Endothelial cell of umbilical vein (primary cell): ENCODE measurements at regions not wholly inside any gene's neighbourhood (a gene's known extent, or its start where the extent isn't known, plus 50 kb on each side); places are given as distances from the start of the nearest gene placed in this dataset.
"Not testable (repeated sequence)": the region's sequence is repeated elsewhere in the genome, so short reads cannot be mapped to it uniquely, and the experiment has no call there.

Experiments used
- BruUV-seq: library from RNA; stranded (reverse); fragments of 400-500 nt; replicated peaks from 2 replicates; lab custom pipeline; 2021; lab: Mats Ljungman, UMichigan
- CTCF ChIA-PET: fragments of 300-600, 350-600 bp; sonication (Branson Sonifier 250); formaldehyde crosslinking; loops from one replicate; lab custom pipeline; 2021; ENCODE audit warnings: antibody characterized with exemption, inconsistent platforms; lab: Charles Lee
- POLR2A ChIA-PET: fragments of 300-600, 350-600 bp; sonication (Branson Sonifier 250); formaldehyde crosslinking; loops from one replicate; lab custom pipeline; 2021; ENCODE audit warnings: antibody characterized with exemption, inconsistent platforms; lab: Charles Lee
- DNase-seq: peaks from one replicate; pipeline ENCODE4 v3.0.0-alpha.2; 2011; ENCODE audit warnings: low read depth, low spot score
- FAIRE-seq: peaks from 2 replicates; lab custom pipeline; 2011; peaks lifted over from hg19 to GRCh38; lab: Jason Lieb, UNC
- H2AFZ ChIP-seq: 2 replicates; pipeline ENCODE4 v1.6.0; 2012; ENCODE audit warnings: low read depth, low read length, control low read depth, inconsistent platforms
- H3K27ac ChIP-seq: 2 replicates; pipeline ENCODE4 v1.5.1; 2011; ENCODE audit warnings: low read depth, mild to moderate bottlenecking, control low read depth, low read length, moderate library complexity; ENCODE audit not compliant: insufficient read depth
- H3K27me3 ChIP-seq, 2 experiments: 2 replicates each; pipeline versions ENCODE4 v1.6.0 to v1.6.1; 2011; ENCODE audit warnings: low read length in 2 of 2, mixed read lengths in 1 of 2; ENCODE audit not compliant: control insufficient read depth in 2 of 2, insufficient read depth in 2 of 2
- H3K36me3 ChIP-seq, 2 experiments: 2 replicates in 1 of 2; 3 replicates in 1 of 2; pipeline ENCODE4 v1.5.1; 2011; ENCODE audit warnings: low read length in 2 of 2, mild to moderate bottlenecking in 1 of 2, moderate library complexity in 1 of 2; ENCODE audit not compliant: control insufficient read depth in 2 of 2, insufficient read depth in 2 of 2; ENCODE audit errors: extremely low read depth in 1 of 2
- H3K4me1 ChIP-seq: 3 replicates; pipeline ENCODE4 v1.5.1; 2011; ENCODE audit warnings: mild to moderate bottlenecking, low read length; ENCODE audit not compliant: control insufficient read depth, insufficient read depth; ENCODE audit errors: extremely low read depth
- H3K4me2 ChIP-seq: 2 replicates; pipeline ENCODE4 v1.6.1; 2011; ENCODE audit warnings: low read length, control low read depth, mixed read lengths; ENCODE audit not compliant: insufficient read depth
- H3K4me3 ChIP-seq, 3 experiments: fragments of 200-600 bp in 1 of 3; sonication (generic), shearing (Covaris generic) in 1 of 3; replicated peaks in 1 of 3; 2 replicates each; pipeline ENCODE4 v1.5.1; 2011 to 2016; ENCODE audit warnings: control low read depth in 3 of 3, low read length in 3 of 3, mild to moderate bottlenecking in 2 of 3, inconsistent platforms in 1 of 3, low read depth in 1 of 3, moderate library complexity in 1 of 3; ENCODE audit not compliant: insufficient read depth in 1 of 3
- H3K79me2 ChIP-seq: 2 replicates; pipeline ENCODE4 v1.6.0; 2012; ENCODE audit warnings: low read length, inconsistent platforms; ENCODE audit not compliant: control insufficient read depth, insufficient read depth
- H3K9ac ChIP-seq: replicated peaks from 2 replicates; pipeline ENCODE3; 2011; ENCODE audit warnings: low read length, control low read depth; ENCODE audit not compliant: insufficient read depth; ENCODE audit errors: extremely low read depth
- H3K9me1 ChIP-seq: replicated peaks from 3 replicates; pipeline ENCODE4 v1.6.0; 2011; ENCODE audit warnings: mild to moderate bottlenecking, low read length; ENCODE audit not compliant: control insufficient read depth, insufficient read depth; ENCODE audit errors: extremely low read depth
- H3K9me3 ChIP-seq: replicated peaks from 2 replicates; pipeline ENCODE4 v1.5.1; 2012; ENCODE audit warnings: low read length, inconsistent platforms; ENCODE audit not compliant: control insufficient read depth, insufficient read depth
- H4K20me1 ChIP-seq: replicated peaks from 2 replicates; pipeline ENCODE3; 2011; ENCODE audit warnings: mild to moderate bottlenecking, low read length; ENCODE audit not compliant: control insufficient read depth, insufficient read depth; ENCODE audit errors: extremely low read depth
- CTCF ChIP-seq, 2 donors: IDR thresholded peaks; 1 replicate in 1 of 2; 2 replicates in 1 of 2; pipeline ENCODE4 v1.5.1; 2011; ENCODE audit warnings: low read length in 2 of 2, mild to moderate bottlenecking in 2 of 2, moderate library complexity in 2 of 2, control low read depth in 1 of 2, inconsistent platforms in 1 of 2, low read depth in 1 of 2; ENCODE audit not compliant: insufficient read depth in 1 of 2; ENCODE audit errors: extremely low read depth in 1 of 2
- EZH2 ChIP-seq: IDR thresholded peaks from 2 replicates; pipeline ENCODE4 v1.6.1; 2012; ENCODE audit warnings: borderline replicate concordance, low read depth, mild to moderate bottlenecking, moderate library complexity, low read length, inconsistent platforms; ENCODE audit not compliant: severe bottlenecking
- FOS ChIP-seq: IDR thresholded peaks from 2 replicates; pipeline ENCODE4 v1.6.1; 2011; ENCODE audit warnings: mild to moderate bottlenecking, low read length, moderate library complexity, borderline replicate concordance; ENCODE audit not compliant: insufficient read depth
- GATA2 ChIP-seq: IDR thresholded peaks from 2 replicates; pipeline ENCODE4 v1.7.0; 2011; ENCODE audit warnings: low read depth, mild to moderate bottlenecking, moderate library complexity, mixed read lengths, low read length; ENCODE audit not compliant: insufficient read length, insufficient read depth
- JUN ChIP-seq: IDR thresholded peaks from 2 replicates; pipeline ENCODE4 v1.6.1; 2011; ENCODE audit warnings: borderline replicate concordance, low read depth; ENCODE audit not compliant: insufficient read length, insufficient read depth
- MYC ChIP-seq: IDR thresholded peaks from one replicate; pipeline ENCODE4 v1.6.1; 2011; ENCODE audit warnings: mild to moderate bottlenecking, low read depth, low read length
- POLR2A ChIP-seq: IDR thresholded peaks from 2 replicates; pipeline ENCODE4 v1.6.1; 2012; ENCODE audit warnings: low read depth, mild to moderate bottlenecking, control low read depth, low read length
- POLR2AphosphoS5 ChIP-seq: IDR thresholded peaks from 2 replicates; pipeline ENCODE4 v1.6.1; 2012; ENCODE audit warnings: low read depth, mild to moderate bottlenecking, control low read depth, low read length, moderate library complexity; ENCODE audit not compliant: insufficient read depth
- dilution Hi-C: fragments of 300-500 bp; cut with MboI; formaldehyde crosslinking; loops from one replicate; pipeline ENCODE4 v1.15.0; 2019; ENCODE audit warnings: low sequenced_read_pairs; ENCODE audit not compliant: extremely low pct_ligation_motif_present
- intact Hi-C: fragments of 100-400 bp; cut with micrococcal nuclease; formaldehyde crosslinking; loops from one replicate; pipeline ENCODE4 v1.10.0; 2022
- TF ChIP-seq, protein P1 (sequence below): IDR thresholded peaks from 2 replicates; pipeline ENCODE4 v1.6.1; 2011; ENCODE audit not compliant: insufficient read depth, insufficient read length

DNA sequence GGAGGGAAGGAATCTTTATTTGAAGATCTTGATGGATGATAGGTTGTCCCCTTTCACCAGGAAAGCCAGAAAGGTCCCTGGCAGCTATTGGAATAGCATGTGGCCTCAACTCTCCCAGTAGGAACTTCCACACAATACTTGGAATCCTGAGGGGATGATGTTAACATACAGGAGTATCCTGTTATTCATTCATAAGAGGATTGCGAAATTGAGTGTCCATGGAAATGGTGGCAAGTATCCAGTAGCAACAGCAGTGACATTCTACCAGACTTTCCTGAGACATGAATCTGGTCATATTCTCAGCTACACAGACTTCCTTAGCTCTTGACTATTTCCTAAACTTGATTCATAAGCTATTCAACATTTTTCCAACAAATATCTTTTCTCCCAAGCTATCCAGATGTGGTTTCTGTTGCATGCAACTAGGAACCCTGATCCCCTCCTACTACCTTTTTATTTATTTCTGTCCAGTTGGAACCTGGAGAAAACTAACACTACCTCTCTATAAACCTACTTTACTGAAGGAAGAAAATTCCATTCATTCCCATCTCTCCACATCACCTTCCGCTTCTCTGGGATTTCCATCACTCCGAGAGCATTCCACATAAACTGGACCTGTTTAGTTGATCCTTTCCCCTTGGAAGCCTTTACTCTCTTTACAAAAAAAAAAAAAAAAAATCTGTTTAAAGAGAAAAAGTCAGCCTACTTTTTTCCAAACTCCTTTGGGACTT is 101.8 kb downstream of the ANXA5 start:
- DNase-seq: peak; percentile 91
- ChIA-PET CTCF (no interaction called here), POLR2A (interaction anchor here (0.6 kb wide), 1 partner anchor 71 kb away, joined by 3 read pairs; no protein-coding TSS in a partner anchor)
- Histone ChIP-seq H3K9me3 (no peaks in the 10 kb centered on the region), H4K20me1 (no peaks in the 10 kb centered on the region), H3K4me1 (peaks cover 4% of the 10 kb centered on the region), H3K27me3 (peaks cover 0 to 2% of the 10 kb centered on the region in 2 experiments), H3K9me1 (peaks cover 3% of the 10 kb centered on the region), H3K9ac (no peak overlapping the region), H3K27ac (no peak overlapping the region), H3K4me3 (no peak overlapping the region), H3K36me3 (no peaks in the 10 kb centered on the region), H3K4me2 (no peak overlapping the region), H2AFZ (no peak overlapping the region), H3K79me2 (no peaks in the 10 kb centered on the region)
- intact Hi-C loops: no loop called here
- TF ChIP-seq POLR2A (no peak), FOS (no peak)
- dilution Hi-C loops: no loop called here
- peak; percentile 8 for FAIRE-seq
- no TSS peak for BruUV-seq

DNA sequence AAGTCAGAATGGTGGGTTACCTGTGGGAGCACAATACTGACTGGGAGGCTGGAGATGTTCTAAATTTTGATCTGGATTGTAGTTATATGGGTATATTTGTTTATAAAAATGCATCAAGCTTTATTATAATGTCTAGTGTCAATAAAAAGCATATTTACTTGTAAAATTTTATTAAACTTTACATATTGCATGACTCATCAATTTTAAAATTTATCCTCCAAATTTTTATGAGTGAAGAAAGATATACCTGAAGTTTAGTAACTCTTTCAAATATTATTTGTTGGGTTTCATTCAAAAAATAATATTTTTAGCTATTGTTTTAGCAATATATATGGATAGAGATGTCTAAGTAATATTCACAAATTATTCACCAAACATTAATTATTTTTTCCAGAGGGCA is 103.0 kb downstream of the ANXA5 start:
- no TSS peak for BruUV-seq
- no peak overlapping the region for H2AFZ ChIP-seq
- POLR2A ChIA-PET: no interaction called here
- no peaks in the 10 kb centered on the region for H4K20me1 ChIP-seq
- dilution Hi-C loops (no loop called here), intact Hi-C loops (no loop called here)
- no peak overlapping the region for H3K4me3 ChIP-seq
- peaks cover 0 to 2% of the 10 kb centered on the region in 2 experiments for H3K27me3 ChIP-seq
- peaks cover 3% of the 10 kb centered on the region for H3K9me1 ChIP-seq
- no peaks in the 10 kb centered on the region for H3K79me2 ChIP-seq
- no peak overlapping the region for H3K27ac ChIP-seq
- H3K4me2 ChIP-seq: no peak overlapping the region
- no peaks in the 10 kb centered on the region for H3K9me3 ChIP-seq
- H3K36me3 ChIP-seq: no peaks in the 10 kb centered on the region
- TF ChIP-seq FOS (no peak), CTCF (IDR thresholded peaks at IDR 0.05; ENCODE audit: extremely low read depth in 1 of 2, insufficient read depth in 1 of 2, low read depth in 1 of 2, low read length in 2 of 2) (no peak), GATA2 (no peak), EZH2 (no peak), POLR2AphosphoS5 (no peak), POLR2A (no peak), MYC (no peak), JUN (no peak)
- TF ChIP-seq, protein P1, sequence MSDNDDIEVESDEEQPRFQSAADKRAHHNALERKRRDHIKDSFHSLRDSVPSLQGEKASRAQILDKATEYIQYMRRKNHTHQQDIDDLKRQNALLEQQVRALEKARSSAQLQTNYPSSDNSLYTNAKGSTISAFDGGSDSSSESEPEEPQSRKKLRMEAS: no peak
- CTCF ChIA-PET: no interaction called here
- peaks cover 4% of the 10 kb centered on the region for H3K4me1 ChIP-seq
- DNase-seq: no peak
- FAIRE-seq: no peak
- no peak overlapping the region for H3K9ac ChIP-seq

GRCh38 chr4:121592257-121592656 is 104.5 kb downstream of the ANXA5 start:
- H3K9ac ChIP-seq, DNase-seq, POLR2A ChIA-PET, H3K27me3 ChIP-seq, BruUV-seq, H3K9me3 ChIP-seq, H3K4me3 ChIP-seq, H4K20me1 ChIP-seq, FAIRE-seq, CTCF ChIA-PET, H3K4me2 ChIP-seq, H3K4me1 ChIP-seq, H3K9me1 ChIP-seq, H2AFZ ChIP-seq, H3K79me2 ChIP-seq, H3K27ac ChIP-seq, H3K36me3 ChIP-seq, intact Hi-C loops, dilution Hi-C loops: not testable (repeated sequence)
